Adrenal gland (tissue), 9 donors: ENCODE measurements at regions not wholly inside any gene's neighbourhood (a gene's known extent, or its start where the extent isn't known, plus 50 kb on each side); places are given as distances from the start of the nearest gene placed in this dataset.
A peak's percentile ranks its signal among the peaks of the same experiment; 100 is the strongest.

Experiments
- DNase-seq, 7 donors: peaks; one replicate each; pipeline ENCODE4 v3.0.0-alpha.2; 2019 to 2020
- H3K27ac ChIP-seq, 5 donors: fragments of 200-600 bp; sonication (generic) in 4 of 5; 1 replicate in 3 of 5; 2 replicates in 2 of 5; pipeline versions ENCODE4 v1.5.1 to v1.8.0; 2016 to 2020; ENCODE audit warnings: mild to moderate bottlenecking in 1 of 5
- H3K27me3 ChIP-seq: fragments of 200-600 bp; 2 replicates; pipeline ENCODE4 v1.8.0; 2021
- H3K36me3 ChIP-seq, 2 donors: fragments of 200-600 bp; replicated peaks in 1 of 2; 1 replicate in 1 of 2; 2 replicates in 1 of 2; pipeline versions ENCODE4 v1.5.1 to v1.8.0; 2018 to 2022
- H3K4me1 ChIP-seq, 2 donors: fragments of 200-600 bp; replicated peaks in 1 of 2; 1 replicate in 1 of 2; 2 replicates in 1 of 2; pipeline versions ENCODE4 v1.5.1 to v1.8.0; 2018 to 2021
- H3K4me3 ChIP-seq, 4 donors: fragments of 200-600 bp; sonication (generic) in 3 of 4; one replicate each; pipeline ENCODE4 v1.5.1; 2016 to 2018
- H3K9me3 ChIP-seq, 3 donors: fragments of 200-600 bp; sonication (generic) in 1 of 3; replicated peaks in 1 of 3; 1 replicate in 2 of 3; 2 replicates in 1 of 3; pipeline versions ENCODE4 v1.5.1 to v1.8.0; 2016 to 2021
- POLR2A ChIP-seq, 2 donors: fragments of 450-650 bp; IDR thresholded peaks; one replicate each; pipeline ENCODE4 v1.6.1; 2017; ENCODE audit warnings: antibody characterized with exemption in 2 of 2, mild to moderate bottlenecking in 2 of 2, moderate library complexity in 1 of 2
- WGBS, 4 donors: extraction: QIAGEN DNeasy Blood & Tissue Kit in 2 of 4; methylation state at CpG; one replicate each; pipeline versions ENCODE4 v1.1.5 to v1.1.7; 2013 to 2017; 5-methylcytosine and 5-hydroxymethylcytosine counted together
- intact Hi-C, 2 donors: fragments of 100-400 bp; cut with DNase I; formaldehyde crosslinking; loops; one replicate each; pipeline versions ENCODE4 v1.14.1 to v1.15.0; 2022 to 2023
- TF ChIP-seq, protein P1 (sequence below), 6 experiments: fragments of 450-650 bp in 4 of 6; fragments of 200-600 bp in 2 of 6; sonication (generic) in 1 of 6; IDR thresholded peaks; 1 replicate in 5 of 6; 2 replicates in 1 of 6; pipeline versions ENCODE4 v1.5.1 to v1.8.0; 2016 to 2021; ENCODE audit warnings: antibody characterized with exemption in 6 of 6, mild to moderate bottlenecking in 2 of 6, moderate library complexity in 1 of 6
- donor health status: healthy with polysubstance abuse.
- donor health status: Bipolar disorder and iron deficiency.
- donor health status: DM: yes; HTN: yes; CAD: no.
- donor health status: DM: no; HTN: no; CAD: no.
- donor health status: DM: no; HTN: no; CAD: no.

DNA sequence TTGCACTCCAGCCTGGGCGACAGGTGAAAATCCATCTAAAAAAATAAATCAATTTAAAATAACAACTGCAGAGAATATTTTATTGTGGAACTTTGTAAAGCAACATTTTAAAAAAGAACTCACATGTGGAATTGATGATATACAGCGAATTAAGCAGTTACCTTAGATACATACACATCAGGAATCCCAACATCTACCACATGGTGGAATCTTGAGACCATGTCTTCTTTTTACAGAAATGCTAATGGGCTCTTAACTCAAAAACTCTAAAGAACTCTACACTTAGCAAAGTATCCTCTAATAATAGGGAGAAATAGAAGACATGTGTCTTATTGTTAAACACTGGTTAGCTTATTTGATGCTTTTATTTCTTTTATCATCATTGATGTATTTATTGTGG, 373.6 kb downstream of the CDH7 start:
- H3K9me3 ChIP-seq: no peaks in the 10 kb centered on the region
- intact Hi-C loops: no loop called here
- H3K4me3 ChIP-seq: no peak overlapping the region
- 79 to 85% (median 81%) methylated on average over 2 of the region's 2 CpGs for WGBS, 4 donors
- H3K4me1 ChIP-seq: no peaks in the 10 kb centered on the region
- TF ChIP-seq, protein P1, sequence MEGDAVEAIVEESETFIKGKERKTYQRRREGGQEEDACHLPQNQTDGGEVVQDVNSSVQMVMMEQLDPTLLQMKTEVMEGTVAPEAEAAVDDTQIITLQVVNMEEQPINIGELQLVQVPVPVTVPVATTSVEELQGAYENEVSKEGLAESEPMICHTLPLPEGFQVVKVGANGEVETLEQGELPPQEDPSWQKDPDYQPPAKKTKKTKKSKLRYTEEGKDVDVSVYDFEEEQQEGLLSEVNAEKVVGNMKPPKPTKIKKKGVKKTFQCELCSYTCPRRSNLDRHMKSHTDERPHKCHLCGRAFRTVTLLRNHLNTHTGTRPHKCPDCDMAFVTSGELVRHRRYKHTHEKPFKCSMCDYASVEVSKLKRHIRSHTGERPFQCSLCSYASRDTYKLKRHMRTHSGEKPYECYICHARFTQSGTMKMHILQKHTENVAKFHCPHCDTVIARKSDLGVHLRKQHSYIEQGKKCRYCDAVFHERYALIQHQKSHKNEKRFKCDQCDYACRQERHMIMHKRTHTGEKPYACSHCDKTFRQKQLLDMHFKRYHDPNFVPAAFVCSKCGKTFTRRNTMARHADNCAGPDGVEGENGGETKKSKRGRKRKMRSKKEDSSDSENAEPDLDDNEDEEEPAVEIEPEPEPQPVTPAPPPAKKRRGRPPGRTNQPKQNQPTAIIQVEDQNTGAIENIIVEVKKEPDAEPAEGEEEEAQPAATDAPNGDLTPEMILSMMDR (IDR thresholded peaks at IDR 0.05): peak in 1 of 6 experiments; percentile 22
- TF ChIP-seq POLR2A (IDR thresholded peaks at IDR 0.05): no peak
- H3K27me3 ChIP-seq: no peaks in the 10 kb centered on the region
- H3K36me3 ChIP-seq: no peaks in the 10 kb centered on the region
- no peak overlapping the region for H3K27ac ChIP-seq
- no peak for DNase-seq

DNA sequence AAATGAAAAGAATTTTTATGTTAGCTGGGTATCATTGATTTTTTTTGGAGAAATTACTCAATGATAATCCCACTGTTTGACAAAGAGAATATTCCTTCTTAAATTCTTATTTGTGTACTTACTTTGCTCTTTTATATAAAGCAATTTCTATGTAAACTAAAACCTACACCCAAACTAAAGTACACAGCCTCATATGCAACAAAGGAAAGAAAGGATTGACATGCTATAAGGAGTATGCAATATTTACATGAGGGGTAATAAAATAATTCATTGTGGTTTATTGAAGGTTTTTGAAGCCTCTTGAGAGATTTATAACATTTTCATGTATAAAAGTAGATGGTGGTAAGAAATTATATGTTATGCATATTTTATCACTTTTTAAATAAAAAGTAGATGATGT, 368.5 kb downstream of the CDH7 start:
- H3K36me3 ChIP-seq: no peaks in the 10 kb centered on the region
- DNase-seq: no peak
- H3K4me3 ChIP-seq: no peak overlapping the region
- intact Hi-C loops: no loop called here
- no peaks in the 10 kb centered on the region for H3K9me3 ChIP-seq
- TF ChIP-seq POLR2A (IDR thresholded peaks at IDR 0.05): no peak
- TF ChIP-seq, protein P1 (IDR thresholded peaks at IDR 0.05): no peak
- H3K27ac ChIP-seq: no peak overlapping the region
- no peaks in the 10 kb centered on the region for H3K4me1 ChIP-seq
- H3K27me3 ChIP-seq: no peaks in the 10 kb centered on the region

DNA sequence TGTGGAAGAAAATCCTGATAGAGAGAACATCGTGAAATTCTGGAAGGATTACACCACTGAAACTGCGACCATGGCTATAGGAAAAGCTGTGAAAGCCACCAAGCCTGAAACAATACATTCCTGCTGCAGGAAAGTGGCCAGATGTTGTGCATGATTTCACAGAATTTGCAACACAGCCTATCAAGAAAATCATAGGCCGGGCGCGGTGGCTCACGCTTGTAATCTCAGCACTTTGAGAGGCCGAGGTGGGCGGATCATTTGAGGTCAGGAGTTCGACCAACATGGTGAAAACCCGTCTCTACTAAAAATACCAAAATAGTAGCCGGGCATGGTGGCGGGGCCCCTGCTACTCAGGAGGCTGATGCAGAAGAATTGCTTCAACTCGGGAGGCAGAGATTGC, 360.2 kb downstream of the CDH7 start:
- WGBS, 4 donors: 82 to 89% (median 86%) methylated on average over 12 to 13 of the region's 13 CpGs
- TF ChIP-seq, protein P1 (IDR thresholded peaks at IDR 0.05): no peak
- no peak for TF ChIP-seq POLR2A (IDR thresholded peaks at IDR 0.05)
- no peak for DNase-seq
- Histone ChIP-seq H3K4me1 (no peaks in the 10 kb centered on the region), H3K27ac (no peak overlapping the region), H3K27me3 (no peaks in the 10 kb centered on the region), H3K36me3 (no peaks in the 10 kb centered on the region), H3K4me3 (no peak overlapping the region), H3K9me3 (no peaks in the 10 kb centered on the region)
- intact Hi-C loops: no loop called here

DNA sequence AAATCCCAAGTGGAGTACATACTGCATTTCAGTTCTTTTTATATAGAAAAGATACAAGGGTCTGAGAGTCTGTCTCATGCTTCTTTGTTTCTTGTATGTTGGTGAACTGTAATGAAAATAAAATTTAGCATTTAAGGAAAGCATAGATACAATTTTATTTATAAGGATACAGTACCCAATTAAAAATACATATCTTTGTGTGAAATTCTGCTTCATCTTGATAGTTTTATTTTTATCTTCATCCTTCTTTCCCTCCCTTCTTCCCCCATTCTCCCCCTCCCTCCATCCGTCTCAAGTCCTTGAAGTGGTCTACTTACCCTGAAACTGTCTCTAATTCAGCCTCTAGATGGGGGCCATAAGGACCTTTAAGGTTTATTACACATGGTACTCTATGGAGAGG, 359.8 kb downstream of the CDH7 start:
- Histone ChIP-seq H3K27ac (no peak overlapping the region), H3K4me1 (no peaks in the 10 kb centered on the region), H3K27me3 (no peaks in the 10 kb centered on the region), H3K4me3 (no peak overlapping the region), H3K36me3 (no peaks in the 10 kb centered on the region), H3K9me3 (no peaks in the 10 kb centered on the region)
- WGBS, 4 donors: 75 to 81% (median 77%) methylated on average over 1 of the region's 1 CpG
- DNase-seq: no peak
- intact Hi-C loops: no loop called here
- TF ChIP-seq POLR2A (IDR thresholded peaks at IDR 0.05): no peak
- TF ChIP-seq, protein P1 (IDR thresholded peaks at IDR 0.05): no peak
